HEK293 (cell line): ENCODE measurements at regions not wholly inside any gene's neighbourhood (a gene's known extent, or its start where the extent isn't known, plus 50 kb on each side); places are given as distances from the start of the nearest gene placed in this dataset.

Experiments used
- CTCF ChIA-PET: fragments of 350-600 bp; formaldehyde crosslinking; extraction: SDS; loops from one replicate; lab custom pipeline; 2021; ENCODE audit warnings: antibody characterized with exemption; lab: Yijun Ruan, JAX
- POLR2A ChIA-PET: fragments of 300-600 bp; formaldehyde crosslinking; extraction: SDS; loops from one replicate; lab custom pipeline; 2020; ENCODE audit warnings: antibody characterized with exemption, inconsistent platforms; lab: Yijun Ruan, JAX
- H3K27ac ChIP-seq: fragments of 200-500 bp; sonication (Bioruptor generic); 2 replicates; pipeline ENCODE4 v1.5.1; 2014; ENCODE audit warnings: low read depth, low read length, control low read depth, inconsistent platforms; ENCODE audit errors: extremely low read depth
- H3K36me3 ChIP-seq, 2 experiments: fragments of 200-500 bp in 1 of 2; sonication (Bioruptor generic) in 1 of 2; 1 replicate in 1 of 2; 2 replicates in 1 of 2; pipeline ENCODE4 v1.5.1; 2014 to 2017; ENCODE audit warnings: inconsistent platforms in 2 of 2, low read length in 2 of 2; ENCODE audit not compliant: control insufficient read depth in 2 of 2, insufficient read depth in 1 of 2
- H3K4me1 ChIP-seq: fragments of 200-500 bp; sonication (Bioruptor generic); 2 replicates; pipeline ENCODE4 v1.5.1; 2014; ENCODE audit warnings: mild to moderate bottlenecking, low read length, inconsistent platforms; ENCODE audit not compliant: control insufficient read depth, insufficient read depth
- H3K4me3 ChIP-seq: 2 replicates; pipeline ENCODE4 v1.5.1; 2011; ENCODE audit warnings: low read depth, mild to moderate bottlenecking, control low read depth, low read length, moderate library complexity
- H3K9me3 ChIP-seq: fragments of 200-500 bp; sonication (Bioruptor generic); 2 replicates; pipeline ENCODE4 v1.5.1; 2014; ENCODE audit warnings: low read depth, low read length, inconsistent platforms; ENCODE audit not compliant: control insufficient read depth, insufficient read depth
- BCL11B ChIP-seq: fragments of 450-650 bp; formaldehyde crosslinking; IDR thresholded peaks from 2 replicates; pipeline ENCODE4 v1.5.1; 2016; ENCODE audit warnings: low read depth, missing biosample characterization, missing genetic modification characterization
- EGR2 ChIP-seq: fragments of 450-650 bp; formaldehyde crosslinking; IDR thresholded peaks from 2 replicates; pipeline ENCODE4 v1.5.1; 2016; ENCODE audit warnings: low read depth, missing biosample characterization, missing genetic modification characterization
- HOXC10 ChIP-seq: sonication (generic); formaldehyde crosslinking; IDR thresholded peaks from 2 replicates; pipeline ENCODE4 v1.8.1; 2023; ENCODE audit warnings: mild to moderate bottlenecking, missing genetic modification reagents
- KLF9 ChIP-seq: fragments of 450-650 bp; formaldehyde crosslinking; IDR thresholded peaks from 2 replicates; pipeline ENCODE4 v1.5.1; 2016; ENCODE audit warnings: missing biosample characterization, missing genetic modification characterization, low read depth
- REPIN1 ChIP-seq: fragments of 450-650 bp; formaldehyde crosslinking; IDR thresholded peaks from 2 replicates; pipeline ENCODE4 v1.5.1; 2017; ENCODE audit warnings: missing biosample characterization, missing genetic modification characterization, low read depth
- SP2 ChIP-seq: fragments of 450-650 bp; formaldehyde crosslinking; IDR thresholded peaks from 2 replicates; pipeline ENCODE4 v1.5.1; 2016; ENCODE audit warnings: missing biosample characterization, missing genetic modification characterization
- ZBTB48 ChIP-seq: fragments of 450-650 bp; formaldehyde crosslinking; IDR thresholded peaks from 2 replicates; pipeline ENCODE4 v1.5.1; 2016; ENCODE audit warnings: missing biosample characterization, missing genetic modification characterization
- ZNF10 ChIP-seq: fragments of 450-650 bp; formaldehyde crosslinking; IDR thresholded peaks from 2 replicates; pipeline ENCODE4 v1.5.1; 2017; ENCODE audit warnings: missing biosample characterization, missing genetic modification characterization
- ZNF184 ChIP-seq: fragments of 450-650 bp; IDR thresholded peaks from 2 replicates; pipeline ENCODE4 v1.5.1; 2018; ENCODE audit warnings: missing biosample characterization, mild to moderate bottlenecking, missing genetic modification characterization
- ZNF23 ChIP-seq: fragments of 450-650 bp; formaldehyde crosslinking; IDR thresholded peaks from 2 replicates; pipeline ENCODE4 v1.5.1; 2016; ENCODE audit warnings: missing biosample characterization, missing genetic modification characterization, borderline replicate concordance
- ZNF239 ChIP-seq: fragments of 450-650 bp; formaldehyde crosslinking; IDR thresholded peaks from 2 replicates; pipeline ENCODE4 v1.5.1; 2016; ENCODE audit warnings: missing biosample characterization, missing genetic modification characterization
- ZNF266 ChIP-seq: fragments of 450-650 bp; formaldehyde crosslinking; IDR thresholded peaks from 2 replicates; pipeline ENCODE4 v1.5.1; 2016; ENCODE audit warnings: missing biosample characterization, missing genetic modification characterization, low read depth
- ZNF274 ChIP-seq, 2 experiments: fragments of 200-500 bp in 1 of 2; fragments of 450-650 bp in 1 of 2; sonication (Bioruptor generic) in 1 of 2; formaldehyde crosslinking in 1 of 2; IDR thresholded peaks; 2 replicates each; pipeline versions ENCODE4 v1.5.1 to v1.6.1; 2014 to 2016; ENCODE audit warnings: borderline replicate concordance in 1 of 2, inconsistent platforms in 1 of 2, low read length in 1 of 2, missing biosample characterization in 1 of 2, missing genetic modification characterization in 1 of 2
- ZNF366 ChIP-seq: fragments of 450-650 bp; formaldehyde crosslinking; conservative IDR thresholded peaks from 2 replicates; pipeline ENCODE4 v1.5.1; 2016; ENCODE audit warnings: missing biosample characterization, missing genetic modification characterization
- ZNF501 ChIP-seq: fragments of 450-650 bp; formaldehyde crosslinking; IDR thresholded peaks from 2 replicates; pipeline ENCODE4 v1.5.1; 2016; ENCODE audit warnings: missing biosample characterization, missing genetic modification characterization
- ZNF549 ChIP-seq: fragments of 450-650 bp; IDR thresholded peaks from 2 replicates; pipeline ENCODE4 v1.5.1; 2018; ENCODE audit warnings: missing biosample characterization, missing genetic modification characterization, mild to moderate bottlenecking, inconsistent platforms, moderate library complexity
- ZNF600 ChIP-seq: fragments of 450-650 bp; formaldehyde crosslinking; IDR thresholded peaks from 2 replicates; pipeline ENCODE4 v1.5.1; 2016; ENCODE audit warnings: missing biosample characterization, missing genetic modification characterization
- ZNF623 ChIP-seq: fragments of 450-650 bp; formaldehyde crosslinking; IDR thresholded peaks from 2 replicates; pipeline ENCODE4 v1.5.1; 2016; ENCODE audit warnings: missing biosample characterization, missing genetic modification characterization
- ZNF624 ChIP-seq: fragments of 450-650 bp; formaldehyde crosslinking; IDR thresholded peaks from 2 replicates; pipeline ENCODE4 v1.5.1; 2017; ENCODE audit warnings: missing biosample characterization, missing genetic modification characterization
- ZNF660 ChIP-seq: fragments of 450-650 bp; IDR thresholded peaks from 2 replicates; pipeline ENCODE4 v1.5.1; 2018; ENCODE audit warnings: missing biosample characterization, mild to moderate bottlenecking, missing genetic modification characterization
- TF ChIP-seq, protein P1 (sequence below): fragments of 450-650 bp; formaldehyde crosslinking; IDR thresholded peaks from 2 replicates; pipeline ENCODE4 v1.5.1; 2016; ENCODE audit warnings: missing biosample characterization, missing genetic modification characterization
- TF ChIP-seq, protein P2 (sequence below): fragments of 450-650 bp; formaldehyde crosslinking; IDR thresholded peaks from 2 replicates; pipeline ENCODE4 v1.5.1; 2016; ENCODE audit warnings: missing biosample characterization, missing genetic modification characterization
- TF ChIP-seq, protein P3 (sequence below): fragments of 450-650 bp; formaldehyde crosslinking; IDR thresholded peaks from 2 replicates; pipeline ENCODE4 v1.5.1; 2017; ENCODE audit warnings: missing biosample characterization, missing genetic modification characterization
- TF ChIP-seq, protein P4 (sequence below): fragments of 450-650 bp; formaldehyde crosslinking; IDR thresholded peaks from 2 replicates; pipeline ENCODE4 v1.5.1; 2016; ENCODE audit warnings: missing biosample characterization, missing genetic modification characterization
- TF ChIP-seq, protein P5 (sequence below): fragments of 450-650 bp; formaldehyde crosslinking; IDR thresholded peaks from 2 replicates; pipeline ENCODE4 v1.5.1; 2016; ENCODE audit warnings: missing biosample characterization, missing genetic modification characterization, borderline replicate concordance
- TF ChIP-seq, protein P6 (sequence below): fragments of 450-650 bp; formaldehyde crosslinking; optimal IDR thresholded peaks from 2 replicates; pipeline ENCODE3; 2016; ENCODE audit warnings: missing biosample characterization, mild to moderate bottlenecking, missing genetic modification characterization

DNA sequence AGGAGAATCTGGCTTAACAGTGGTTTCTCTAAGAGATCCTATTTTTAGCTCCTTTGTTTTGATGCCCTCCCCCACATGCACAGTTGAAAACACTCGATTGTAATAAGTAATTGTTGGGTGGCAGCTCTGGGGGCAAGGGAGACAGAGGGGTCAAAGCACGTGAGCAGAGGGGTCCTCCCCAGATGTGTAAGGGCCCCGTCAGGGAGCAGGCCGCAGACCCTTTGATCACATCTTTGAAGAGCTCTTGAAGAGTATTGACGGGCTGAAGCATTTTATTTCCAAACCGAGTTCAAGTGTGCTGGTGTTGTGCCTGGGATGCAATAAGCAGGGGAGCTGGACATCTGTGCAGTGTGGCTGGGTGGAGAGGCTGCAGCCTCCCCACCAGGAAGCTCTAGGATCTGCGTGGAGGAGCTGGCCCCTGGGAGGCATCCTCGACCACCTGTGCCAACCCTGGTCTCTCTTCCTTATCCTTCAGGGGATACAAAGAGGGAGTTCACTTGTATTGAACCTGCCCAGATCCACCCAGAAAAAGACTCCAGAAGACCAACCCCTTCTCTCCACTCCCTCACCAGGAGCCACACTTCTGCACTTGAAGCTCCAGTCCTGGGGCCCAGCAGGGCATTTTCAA lies 473.0 kb upstream of the MGMT start:
- ChIA-PET CTCF (no interaction called here), POLR2A (interaction anchor here (0.7 kb wide), 1 partner anchor 817 kb away, joined by 6 read pairs; no protein-coding TSS in a partner anchor)
- no peak overlapping the region for H3K4me3 ChIP-seq

DNA sequence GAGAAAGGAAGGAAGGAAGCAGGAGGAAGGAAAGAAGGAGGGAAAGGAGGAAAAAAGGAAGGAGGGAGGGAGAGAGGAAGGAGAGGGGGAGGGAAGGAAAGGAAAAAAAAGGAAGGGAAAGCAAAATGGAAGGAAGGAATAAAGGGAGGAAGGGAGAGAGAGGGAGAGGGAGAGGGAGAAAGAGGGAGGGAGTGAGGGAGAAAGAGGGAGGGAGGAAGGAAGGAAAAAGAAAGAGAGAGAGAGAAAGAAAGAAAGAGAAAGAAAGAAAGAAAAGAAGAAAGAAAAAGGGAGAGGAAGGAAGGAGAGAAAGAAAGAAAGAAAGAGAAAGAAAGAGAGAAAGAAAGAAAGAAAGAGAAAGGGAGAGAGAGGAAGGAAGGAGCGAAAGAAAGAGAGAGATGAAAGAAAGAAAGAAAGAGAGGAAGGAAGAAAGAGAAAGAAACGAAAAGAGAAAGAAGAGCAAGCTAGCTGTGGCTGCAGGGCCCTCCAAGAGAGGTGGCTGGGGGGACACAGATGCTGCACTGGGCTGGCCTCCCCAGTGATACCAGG lies 472.4 kb upstream of the MGMT start:
- POLR2A ChIA-PET, result interaction anchor here (0.7 kb wide), 1 partner anchor 817 kb away, joined by 6 read pairs; no protein-coding TSS in a partner anchor
- CTCF ChIA-PET, result no interaction called here
- Histone ChIP-seq H3K36me3 (no peaks in the 10 kb centered on the region), H3K9me3 (no peaks in the 10 kb centered on the region), H3K27ac (no peak overlapping the region), H3K4me3 (no peak overlapping the region), H3K4me1 (no peaks in the 10 kb centered on the region)
- TF ChIP-seq ZNF239 (tag by site-specific recombination) (no peak), ZBTB48 (tag by site-specific recombination) (no peak), ZNF366 (tag by site-specific recombination) (peak; percentile 91), ZNF549 (no peak), ZNF624 (tag by site-specific recombination) (no peak)
- TF ChIP-seq, protein P1, sequence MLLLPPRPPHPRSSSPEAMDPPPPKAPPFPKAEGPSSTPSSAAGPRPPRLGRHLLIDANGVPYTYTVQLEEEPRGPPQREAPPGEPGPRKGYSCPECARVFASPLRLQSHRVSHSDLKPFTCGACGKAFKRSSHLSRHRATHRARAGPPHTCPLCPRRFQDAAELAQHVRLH, result no peak
- TF ChIP-seq, protein P2, sequence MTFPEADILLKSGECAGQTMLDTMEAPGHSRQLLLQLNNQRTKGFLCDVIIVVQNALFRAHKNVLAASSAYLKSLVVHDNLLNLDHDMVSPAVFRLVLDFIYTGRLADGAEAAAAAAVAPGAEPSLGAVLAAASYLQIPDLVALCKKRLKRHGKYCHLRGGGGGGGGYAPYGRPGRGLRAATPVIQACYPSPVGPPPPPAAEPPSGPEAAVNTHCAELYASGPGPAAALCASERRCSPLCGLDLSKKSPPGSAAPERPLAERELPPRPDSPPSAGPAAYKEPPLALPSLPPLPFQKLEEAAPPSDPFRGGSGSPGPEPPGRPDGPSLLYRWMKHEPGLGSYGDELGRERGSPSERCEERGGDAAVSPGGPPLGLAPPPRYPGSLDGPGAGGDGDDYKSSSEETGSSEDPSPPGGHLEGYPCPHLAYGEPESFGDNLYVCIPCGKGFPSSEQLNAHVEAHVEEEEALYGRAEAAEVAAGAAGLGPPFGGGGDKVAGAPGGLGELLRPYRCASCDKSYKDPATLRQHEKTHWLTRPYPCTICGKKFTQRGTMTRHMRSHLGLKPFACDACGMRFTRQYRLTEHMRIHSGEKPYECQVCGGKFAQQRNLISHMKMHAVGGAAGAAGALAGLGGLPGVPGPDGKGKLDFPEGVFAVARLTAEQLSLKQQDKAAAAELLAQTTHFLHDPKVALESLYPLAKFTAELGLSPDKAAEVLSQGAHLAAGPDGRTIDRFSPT (tag by site-specific recombination), result no peak
- TF ChIP-seq, protein P3, sequence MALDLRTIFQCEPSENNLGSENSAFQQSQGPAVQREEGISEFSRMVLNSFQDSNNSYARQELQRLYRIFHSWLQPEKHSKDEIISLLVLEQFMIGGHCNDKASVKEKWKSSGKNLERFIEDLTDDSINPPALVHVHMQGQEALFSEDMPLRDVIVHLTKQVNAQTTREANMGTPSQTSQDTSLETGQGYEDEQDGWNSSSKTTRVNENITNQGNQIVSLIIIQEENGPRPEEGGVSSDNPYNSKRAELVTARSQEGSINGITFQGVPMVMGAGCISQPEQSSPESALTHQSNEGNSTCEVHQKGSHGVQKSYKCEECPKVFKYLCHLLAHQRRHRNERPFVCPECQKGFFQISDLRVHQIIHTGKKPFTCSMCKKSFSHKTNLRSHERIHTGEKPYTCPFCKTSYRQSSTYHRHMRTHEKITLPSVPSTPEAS, result no peak
- TF ChIP-seq, protein P4, sequence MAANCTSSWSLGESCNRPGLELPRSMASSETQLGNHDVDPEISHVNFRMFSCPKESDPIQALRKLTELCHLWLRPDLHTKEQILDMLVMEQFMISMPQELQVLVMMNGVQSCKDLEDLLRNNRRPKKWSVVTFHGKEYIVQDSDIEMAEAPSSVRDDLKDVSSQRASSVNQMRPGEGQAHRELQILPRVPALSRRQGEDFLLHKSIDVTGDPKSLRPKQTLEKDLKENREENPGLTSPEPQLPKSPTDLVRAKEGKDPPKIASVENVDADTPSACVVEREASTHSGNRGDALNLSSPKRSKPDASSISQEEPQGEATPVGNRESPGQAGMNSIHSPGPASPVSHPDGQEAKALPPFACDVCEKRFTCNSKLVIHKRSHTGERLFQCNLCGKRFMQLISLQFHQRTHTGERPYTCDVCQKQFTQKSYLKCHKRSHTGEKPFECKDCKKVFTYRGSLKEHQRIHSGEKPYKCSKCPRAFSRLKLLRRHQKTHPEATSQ (tag by site-specific recombination), result no peak

More for the DNA sequence above, 473.0 kb upstream of the MGMT start:
- H3K36me3 ChIP-seq, result no peaks in the 10 kb centered on the region
- H3K27ac ChIP-seq, result no peak overlapping the region
- H3K9me3 ChIP-seq, result no peaks in the 10 kb centered on the region
- no peaks in the 10 kb centered on the region for H3K4me1 ChIP-seq
- TF ChIP-seq ZNF274 (IDR thresholded peaks at IDR 0.05; ENCODE audit: low read length), result no peak
- no peak for TF ChIP-seq ZNF274 (tag by site-specific recombination; IDR thresholded peaks at IDR 0.05; ENCODE audit: borderline replicate concordance)
- TF ChIP-seq EGR2 (tag by site-specific recombination), result no peak
- no peak for TF ChIP-seq ZNF10 (tag by site-specific recombination)
- TF ChIP-seq BCL11B (tag by site-specific recombination), result no peak
- TF ChIP-seq ZNF501 (tag by site-specific recombination), result no peak
- no peak for TF ChIP-seq KLF9 (tag by site-specific recombination)
- TF ChIP-seq, protein P1, result no peak
- no peak for TF ChIP-seq ZNF623 (tag by site-specific recombination)
- TF ChIP-seq ZNF184 (tag by site-specific recombination), result no peak
- no peak for TF ChIP-seq ZNF266 (tag by site-specific recombination)
- no peak for TF ChIP-seq ZNF660
- TF ChIP-seq SP2 (tag by site-specific recombination), result no peak
- TF ChIP-seq, protein P5, sequence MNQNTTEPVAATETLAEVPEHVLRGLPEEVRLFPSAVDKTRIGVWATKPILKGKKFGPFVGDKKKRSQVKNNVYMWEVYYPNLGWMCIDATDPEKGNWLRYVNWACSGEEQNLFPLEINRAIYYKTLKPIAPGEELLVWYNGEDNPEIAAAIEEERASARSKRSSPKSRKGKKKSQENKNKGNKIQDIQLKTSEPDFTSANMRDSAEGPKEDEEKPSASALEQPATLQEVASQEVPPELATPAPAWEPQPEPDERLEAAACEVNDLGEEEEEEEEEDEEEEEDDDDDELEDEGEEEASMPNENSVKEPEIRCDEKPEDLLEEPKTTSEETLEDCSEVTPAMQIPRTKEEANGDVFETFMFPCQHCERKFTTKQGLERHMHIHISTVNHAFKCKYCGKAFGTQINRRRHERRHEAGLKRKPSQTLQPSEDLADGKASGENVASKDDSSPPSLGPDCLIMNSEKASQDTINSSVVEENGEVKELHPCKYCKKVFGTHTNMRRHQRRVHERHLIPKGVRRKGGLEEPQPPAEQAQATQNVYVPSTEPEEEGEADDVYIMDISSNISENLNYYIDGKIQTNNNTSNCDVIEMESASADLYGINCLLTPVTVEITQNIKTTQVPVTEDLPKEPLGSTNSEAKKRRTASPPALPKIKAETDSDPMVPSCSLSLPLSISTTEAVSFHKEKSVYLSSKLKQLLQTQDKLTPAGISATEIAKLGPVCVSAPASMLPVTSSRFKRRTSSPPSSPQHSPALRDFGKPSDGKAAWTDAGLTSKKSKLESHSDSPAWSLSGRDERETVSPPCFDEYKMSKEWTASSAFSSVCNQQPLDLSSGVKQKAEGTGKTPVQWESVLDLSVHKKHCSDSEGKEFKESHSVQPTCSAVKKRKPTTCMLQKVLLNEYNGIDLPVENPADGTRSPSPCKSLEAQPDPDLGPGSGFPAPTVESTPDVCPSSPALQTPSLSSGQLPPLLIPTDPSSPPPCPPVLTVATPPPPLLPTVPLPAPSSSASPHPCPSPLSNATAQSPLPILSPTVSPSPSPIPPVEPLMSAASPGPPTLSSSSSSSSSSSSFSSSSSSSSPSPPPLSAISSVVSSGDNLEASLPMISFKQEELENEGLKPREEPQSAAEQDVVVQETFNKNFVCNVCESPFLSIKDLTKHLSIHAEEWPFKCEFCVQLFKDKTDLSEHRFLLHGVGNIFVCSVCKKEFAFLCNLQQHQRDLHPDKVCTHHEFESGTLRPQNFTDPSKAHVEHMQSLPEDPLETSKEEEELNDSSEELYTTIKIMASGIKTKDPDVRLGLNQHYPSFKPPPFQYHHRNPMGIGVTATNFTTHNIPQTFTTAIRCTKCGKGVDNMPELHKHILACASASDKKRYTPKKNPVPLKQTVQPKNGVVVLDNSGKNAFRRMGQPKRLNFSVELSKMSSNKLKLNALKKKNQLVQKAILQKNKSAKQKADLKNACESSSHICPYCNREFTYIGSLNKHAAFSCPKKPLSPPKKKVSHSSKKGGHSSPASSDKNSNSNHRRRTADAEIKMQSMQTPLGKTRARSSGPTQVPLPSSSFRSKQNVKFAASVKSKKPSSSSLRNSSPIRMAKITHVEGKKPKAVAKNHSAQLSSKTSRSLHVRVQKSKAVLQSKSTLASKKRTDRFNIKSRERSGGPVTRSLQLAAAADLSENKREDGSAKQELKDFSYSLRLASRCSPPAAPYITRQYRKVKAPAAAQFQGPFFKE, result no peak
- TF ChIP-seq ZNF23 (tag by site-specific recombination), result no peak
- no peak for TF ChIP-seq HOXC10
- TF ChIP-seq ZNF600 (tag by site-specific recombination), result no peak
- no peak for TF ChIP-seq REPIN1 (tag by site-specific recombination)
- TF ChIP-seq, protein P6, sequence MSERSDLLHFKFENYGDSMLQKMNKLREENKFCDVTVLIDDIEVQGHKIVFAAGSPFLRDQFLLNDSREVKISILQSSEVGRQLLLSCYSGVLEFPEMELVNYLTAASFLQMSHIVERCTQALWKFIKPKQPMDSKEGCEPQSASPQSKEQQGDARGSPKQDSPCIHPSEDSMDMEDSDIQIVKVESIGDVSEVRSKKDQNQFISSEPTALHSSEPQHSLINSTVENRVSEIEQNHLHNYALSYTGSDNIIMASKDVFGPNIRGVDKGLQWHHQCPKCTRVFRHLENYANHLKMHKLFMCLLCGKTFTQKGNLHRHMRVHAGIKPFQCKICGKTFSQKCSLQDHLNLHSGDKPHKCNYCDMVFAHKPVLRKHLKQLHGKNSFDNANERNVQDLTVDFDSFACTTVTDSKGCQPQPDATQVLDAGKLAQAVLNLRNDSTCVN (tag by site-specific recombination), result no peak
